IMR-90 (cell line): ENCODE measurements at regions not wholly inside any gene's neighbourhood (a gene's known extent, or its start where the extent isn't known, plus 50 kb on each side); places are given as distances from the start of the nearest gene placed in this dataset.

Source experiments
- ATAC-seq: fragments of 200-7000 bp; cut with Tn5 transposase; 2 replicates; pipeline ENCODE4 v1.9.1; 2020; ENCODE audit warnings: low read depth, mild to moderate bottlenecking, moderate library complexity
- BruUV-seq: library from RNA; stranded (reverse); fragments of 400-500 nt; replicated peaks from 2 replicates; lab custom pipeline; 2021; lab: Mats Ljungman, UMichigan
- CTCF ChIA-PET: fragments of 300-600 bp; formaldehyde crosslinking; extraction: SDS; loops from one replicate; lab custom pipeline; 2021; ENCODE audit warnings: antibody characterized with exemption; lab: Yijun Ruan, JAX
- POLR2A ChIA-PET: fragments of 300-600 bp; sonication (Branson Sonifier 250); formaldehyde crosslinking; loops from one replicate; lab custom pipeline; 2022; ENCODE audit warnings: antibody characterized with exemption; ENCODE audit not compliant: unreplicated experiment; lab: Charles Lee
- DNase-seq: peaks from one replicate; pipeline ENCODE4 v3.0.0; 2013
- H2AFZ ChIP-seq: replicated peaks from 2 replicates; pipeline ENCODE3; 2013; ENCODE audit warnings: low read length, mild to moderate bottlenecking; ENCODE audit not compliant: poor library complexity
- H2AK5ac ChIP-seq: 2 replicates; pipeline ENCODE4 v1.6.1; 2013; ENCODE audit warnings: low read depth, low read length, inconsistent platforms
- H2AK9ac ChIP-seq: replicated peaks from 2 replicates; pipeline ENCODE3; 2013; ENCODE audit warnings: mild to moderate bottlenecking, low read depth, low read length, moderate library complexity; ENCODE audit not compliant: poor library complexity
- H2BK120ac ChIP-seq: 2 replicates; pipeline ENCODE4 v1.6.1; 2013; ENCODE audit warnings: low read depth, low read length, inconsistent platforms
- H2BK15ac ChIP-seq: 3 replicates; pipeline ENCODE4 v1.6.1; 2013; ENCODE audit warnings: low read depth, low read length, inconsistent platforms
- H2BK20ac ChIP-seq: 2 replicates; pipeline ENCODE4 v1.6.1; 2013; ENCODE audit warnings: low read depth, mild to moderate bottlenecking, inconsistent platforms, low read length, moderate library complexity
- H2BK5ac ChIP-seq: 2 replicates; pipeline ENCODE4 v1.6.1; 2013; ENCODE audit warnings: mild to moderate bottlenecking, low read depth, low read length, inconsistent platforms; ENCODE audit not compliant: poor library complexity, severe bottlenecking
- H3K14ac ChIP-seq: replicated peaks from 2 replicates; pipeline ENCODE4 v1.6.1; 2013; ENCODE audit warnings: low read depth, low read length, inconsistent platforms
- H3K18ac ChIP-seq: 2 replicates; pipeline ENCODE4 v1.6.1; 2013; ENCODE audit warnings: low read depth, low read length, control low read depth
- H3K23ac ChIP-seq: 2 replicates; pipeline ENCODE4 v1.6.1; 2013; ENCODE audit warnings: low read depth, low read length, inconsistent platforms
- H3K27ac ChIP-seq: 2 replicates; pipeline ENCODE4 v1.5.1; 2013; ENCODE audit warnings: mild to moderate bottlenecking, control low read depth, low read length; ENCODE audit not compliant: insufficient read depth
- H3K27me3 ChIP-seq: 2 replicates; pipeline ENCODE4 v1.6.1; 2013; ENCODE audit warnings: low read length; ENCODE audit not compliant: control insufficient read depth, insufficient read depth
- H3K36me3 ChIP-seq: 2 replicates; pipeline ENCODE4 v1.6.1; 2013; ENCODE audit warnings: low read length, mixed read lengths; ENCODE audit not compliant: control insufficient read depth, insufficient read depth
- H3K4ac ChIP-seq: 2 replicates; pipeline ENCODE4 v1.6.1; 2013; ENCODE audit warnings: low read depth, low read length, inconsistent platforms
- H3K4me1 ChIP-seq: 2 replicates; pipeline ENCODE4 v1.6.1; 2013; ENCODE audit warnings: low read length, mixed read lengths; ENCODE audit not compliant: control insufficient read depth, insufficient read depth
- H3K4me2 ChIP-seq: 2 replicates; pipeline ENCODE4 v1.6.1; 2013; ENCODE audit warnings: low read depth, mild to moderate bottlenecking, control low read depth, low read length, moderate library complexity
- H3K4me3 ChIP-seq: 2 replicates; pipeline ENCODE4 v1.5.1; 2013; ENCODE audit warnings: low read depth, mild to moderate bottlenecking, control low read depth, low read length, moderate library complexity; ENCODE audit not compliant: insufficient read depth
- H3K56ac ChIP-seq: 2 replicates; pipeline ENCODE4 v1.6.1; 2013; ENCODE audit warnings: low read length, inconsistent platforms; ENCODE audit not compliant: insufficient read depth; ENCODE audit errors: extremely low read depth
- H3K79me1 ChIP-seq, 2 experiments: 2 replicates each; pipeline ENCODE4 v1.6.1; 2013; ENCODE audit warnings: low read length in 2 of 2, inconsistent platforms in 1 of 2, low read depth in 1 of 2
- H3K9ac ChIP-seq: 2 replicates; pipeline ENCODE4 v1.6.1; 2013; ENCODE audit warnings: low read depth, low read length, control low read depth
- H3K9me1 ChIP-seq: 2 replicates; pipeline ENCODE4 v1.6.1; 2013; ENCODE audit warnings: low read length, inconsistent platforms; ENCODE audit not compliant: insufficient read depth
- H3K9me3 ChIP-seq: 2 replicates; pipeline ENCODE4 v1.6.1; 2013; ENCODE audit warnings: low read length; ENCODE audit not compliant: control insufficient read depth, insufficient read depth
- H4K20me1 ChIP-seq: 2 replicates; pipeline ENCODE4 v1.6.1; 2013; ENCODE audit warnings: low read length, inconsistent platforms; ENCODE audit not compliant: insufficient read depth
- H4K5ac ChIP-seq: 2 replicates; pipeline ENCODE4 v1.6.1; 2013; ENCODE audit warnings: mild to moderate bottlenecking, low read depth, low read length, control low read depth
- H4K8ac ChIP-seq, 2 experiments: 2 replicates each; pipeline ENCODE4 v1.6.1; 2013; ENCODE audit warnings: low read depth in 2 of 2, low read length in 2 of 2, control low read depth in 1 of 2, inconsistent platforms in 1 of 2
- H4K91ac ChIP-seq: 2 replicates; pipeline ENCODE4 v1.6.1; 2013; ENCODE audit warnings: low read depth, low read length, inconsistent platforms; ENCODE audit not compliant: insufficient read depth
- RCOR1 ChIP-seq: IDR thresholded peaks from 2 replicates; pipeline ENCODE4 v1.6.1; 2012; ENCODE audit warnings: mild to moderate bottlenecking, low read length, improper control_type of control experiment; ENCODE audit not compliant: insufficient replicate concordance
- USF2 ChIP-seq: fragments of 150-350 bp; IDR thresholded peaks from 2 replicates; pipeline ENCODE4 v1.6.1; 2017; ENCODE audit warnings: mild to moderate bottlenecking, antibody characterized with exemption, low read length, low read depth
- WGBS, 2 experiments: methylation state at CpG; one replicate each; pipeline versions ENCODE4 v1.1.5 to v1.1.7; 2013; ENCODE audit warnings: missing lambda C conversion rate in 2 of 2; ENCODE audit not compliant: insufficient read length in 1 of 2; ENCODE audit errors: extremely low coverage in 2 of 2; 5-methylcytosine and 5-hydroxymethylcytosine counted together
- dilution Hi-C: fragments of 300-500 bp; cut with HindIII; formaldehyde crosslinking; loops from one replicate; pipeline ENCODE4 v1.14.3; 2018; ENCODE audit warnings: low sequenced_read_pairs; ENCODE audit not compliant: unreplicated experiment
- in situ Hi-C: fragments of 300-500 bp; cut with MboI; formaldehyde crosslinking; loops from 3 replicates; pipeline ENCODE4 v1.14.3; 2019; ENCODE audit warnings: low sequenced_read_pairs, inconsistent platforms, mixed read lengths
- intact Hi-C: fragments of 100-400 bp; cut with micrococcal nuclease; formaldehyde crosslinking; loops from 2 replicates; pipeline ENCODE4 v1.10.0; 2022

DNA sequence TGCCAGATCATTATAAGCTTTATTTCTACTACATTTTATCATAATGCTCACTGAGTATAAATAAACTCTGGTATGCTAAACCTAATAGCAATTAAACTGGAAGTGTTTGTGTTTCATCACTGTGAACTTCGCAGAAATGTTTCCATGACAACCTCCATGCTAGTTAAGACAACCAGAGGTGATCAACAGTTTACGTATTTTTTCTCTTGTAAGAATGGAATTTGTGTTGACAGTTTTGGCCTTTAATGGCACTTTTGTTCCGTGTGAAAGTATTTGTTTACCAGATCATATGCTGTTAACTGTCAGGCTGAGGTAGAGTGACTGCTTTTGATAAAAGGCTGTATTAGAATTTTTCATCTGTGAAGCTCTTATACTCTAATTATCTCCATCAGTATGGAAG, 212.1 kb upstream of the PPP1R3A start:
- Histone ChIP-seq H2AFZ (no peak overlapping the region), H4K91ac (no peak overlapping the region), H3K79me1 (no peaks in the 10 kb centered on the region), H2AK5ac (no peak overlapping the region), H3K56ac (no peak overlapping the region), H3K9me1 (no peaks in the 10 kb centered on the region), H3K4me3 (no peak overlapping the region), H2BK5ac (no peak overlapping the region), H2AK9ac (no peak overlapping the region), H4K20me1 (no peaks in the 10 kb centered on the region), H2BK20ac (no peak overlapping the region), H3K9me3 (no peaks in the 10 kb centered on the region), H3K9ac (no peak overlapping the region), H3K14ac (no peak overlapping the region), H3K23ac (no peak overlapping the region), H4K5ac (no peak overlapping the region), H3K4ac (no peak overlapping the region), H3K36me3 (no peaks in the 10 kb centered on the region), H3K4me2 (no peak overlapping the region), H3K18ac (no peak overlapping the region), H2BK15ac (no peak overlapping the region), H3K4me1 (no peaks in the 10 kb centered on the region), H3K27me3 (no peaks in the 10 kb centered on the region), H4K8ac (no peak overlapping the region), H2BK120ac (no peak overlapping the region), H3K27ac (no peak overlapping the region)
- dilution Hi-C loops (no loop called here), intact Hi-C loops (no loop called here), in situ Hi-C loops (no loop called here)
- POLR2A ChIA-PET: no interaction called here
- CTCF ChIA-PET: no interaction called here
- TF ChIP-seq USF2 (no peak), RCOR1 (no peak)
- no TSS peak for BruUV-seq
- no peak for DNase-seq
- no CpG with 5 or more reads among the region's 3 CpGs for WGBS, 2 experiments
- no peak for ATAC-seq
